ENCODE measurements at regions not wholly inside any gene's neighbourhood (a gene's known extent, or its start where the extent isn't known, plus 50 kb on each side); places are given as distances from the start of the nearest gene placed in this dataset.
"Not testable (repeated sequence)": the region's sequence is repeated elsewhere in the genome, so short reads cannot be mapped to it uniquely, and the experiment has no call there.

DNA sequence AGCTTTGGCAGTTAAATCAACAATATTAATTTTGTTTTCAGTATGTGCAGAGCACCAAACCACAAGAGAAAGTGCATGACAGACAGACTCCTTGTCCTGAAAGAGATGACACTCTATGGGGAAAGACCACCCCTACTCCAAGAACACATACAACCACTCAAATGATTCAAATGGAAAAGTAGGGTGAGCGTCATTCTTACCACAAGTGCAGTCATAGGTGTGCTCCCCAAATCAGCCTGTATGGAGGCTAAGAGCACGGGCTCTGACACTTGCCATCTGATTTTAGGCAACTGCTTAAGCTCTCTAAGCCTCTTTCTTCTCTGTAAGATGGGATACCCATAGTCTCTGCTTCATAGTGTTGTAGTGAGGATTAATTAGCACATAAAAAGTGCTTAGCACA, 56.7 kb upstream of the TERB2 start:
- not testable (repeated sequence) for TF ChIP-seq POLR2A (IDR thresholded peaks at IDR 0.05)
- TF ChIP-seq, protein P1, sequence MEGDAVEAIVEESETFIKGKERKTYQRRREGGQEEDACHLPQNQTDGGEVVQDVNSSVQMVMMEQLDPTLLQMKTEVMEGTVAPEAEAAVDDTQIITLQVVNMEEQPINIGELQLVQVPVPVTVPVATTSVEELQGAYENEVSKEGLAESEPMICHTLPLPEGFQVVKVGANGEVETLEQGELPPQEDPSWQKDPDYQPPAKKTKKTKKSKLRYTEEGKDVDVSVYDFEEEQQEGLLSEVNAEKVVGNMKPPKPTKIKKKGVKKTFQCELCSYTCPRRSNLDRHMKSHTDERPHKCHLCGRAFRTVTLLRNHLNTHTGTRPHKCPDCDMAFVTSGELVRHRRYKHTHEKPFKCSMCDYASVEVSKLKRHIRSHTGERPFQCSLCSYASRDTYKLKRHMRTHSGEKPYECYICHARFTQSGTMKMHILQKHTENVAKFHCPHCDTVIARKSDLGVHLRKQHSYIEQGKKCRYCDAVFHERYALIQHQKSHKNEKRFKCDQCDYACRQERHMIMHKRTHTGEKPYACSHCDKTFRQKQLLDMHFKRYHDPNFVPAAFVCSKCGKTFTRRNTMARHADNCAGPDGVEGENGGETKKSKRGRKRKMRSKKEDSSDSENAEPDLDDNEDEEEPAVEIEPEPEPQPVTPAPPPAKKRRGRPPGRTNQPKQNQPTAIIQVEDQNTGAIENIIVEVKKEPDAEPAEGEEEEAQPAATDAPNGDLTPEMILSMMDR (IDR thresholded peaks at IDR 0.05), result not testable (repeated sequence)

Data from uterus (tissue), 2 donors.